ENCODE measurements at regions not wholly inside any gene's neighbourhood (a gene's known extent, or its start where the extent isn't known, plus 50 kb on each side); places are given as distances from the start of the nearest gene placed in this dataset.

DNA sequence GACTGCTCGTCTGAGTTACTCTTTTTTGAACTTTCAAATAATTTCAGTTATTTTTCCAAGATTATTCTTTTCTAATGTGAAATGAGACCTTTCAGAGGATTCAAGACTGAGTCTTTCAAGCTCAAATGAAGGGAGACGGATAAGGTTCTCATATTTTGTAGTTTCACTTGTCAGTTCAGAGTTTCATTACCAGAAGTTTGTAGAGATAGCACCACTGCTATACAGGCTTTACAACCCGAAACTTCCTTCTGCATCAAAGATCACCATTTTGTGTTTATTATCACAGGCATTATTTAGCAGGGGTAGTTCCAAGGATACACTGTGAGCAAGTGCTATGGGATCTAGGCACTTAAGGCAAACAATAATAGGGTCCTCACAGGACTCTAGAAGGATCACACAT is 74.7 kb upstream of the EPHA7 start:
- no peak for DNase-seq (ENCODE audit: low read depth in 4 of 4, low spot score in 2 of 4)

DNA sequence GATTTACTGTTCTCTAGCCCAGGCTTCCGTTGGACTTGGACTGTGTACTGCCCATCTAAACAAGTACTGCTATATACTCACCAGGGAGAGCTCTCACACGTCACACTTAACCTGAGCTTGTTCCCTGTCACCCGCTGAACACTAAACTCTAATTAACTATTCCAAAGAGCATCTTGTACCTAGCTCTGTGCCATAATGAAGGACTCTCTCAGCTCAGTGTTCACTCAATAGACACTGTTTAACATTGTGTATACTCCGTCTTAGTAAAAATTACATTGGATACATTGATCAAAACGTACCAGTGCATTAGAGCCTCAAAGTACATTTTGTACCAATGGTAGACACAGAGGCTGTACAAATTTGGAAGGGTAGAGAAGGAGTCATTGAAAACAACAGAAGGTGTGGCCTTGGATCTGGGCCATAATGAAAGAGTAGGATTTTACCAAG is 55.4 kb upstream of the EPHA7 start:
- DNase-seq (ENCODE audit: low read depth in 4 of 4, low spot score in 2 of 4), result no peak

GRCh38 chr6:93471281-93471680 is 51.9 kb upstream of the EPHA7 start:
- no peak for DNase-seq (ENCODE audit: low read depth in 4 of 4, low spot score in 2 of 4)

Data from left renal cortex interstitium (tissue), 4 donors.